ENCODE measurements at regions not wholly inside any gene's neighbourhood (a gene's known extent, or its start where the extent isn't known, plus 50 kb on each side); places are given as distances from the start of the nearest gene placed in this dataset.

DNA sequence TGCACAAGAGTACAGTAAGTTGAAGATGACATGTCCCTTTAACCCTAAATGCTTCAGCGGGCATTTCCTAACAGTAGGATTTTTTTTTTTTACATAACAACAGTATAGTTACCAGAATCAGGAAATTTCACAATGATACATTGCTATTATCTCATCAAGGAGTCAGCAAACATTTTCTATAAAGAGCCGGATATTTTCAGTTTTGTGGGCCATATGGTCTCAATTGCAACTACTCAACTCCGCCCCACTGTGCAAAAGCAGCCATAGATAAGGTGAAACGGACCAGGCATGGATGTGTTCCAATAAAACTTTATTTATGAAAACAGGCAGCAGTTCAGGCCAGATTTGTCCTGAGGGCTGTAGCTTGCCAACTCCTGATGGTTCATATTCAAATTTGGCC is 130.6 kb downstream of the SMAD6 start:
- peak; percentile 86 for DNase-seq (ENCODE audit: low read depth)

DNA sequence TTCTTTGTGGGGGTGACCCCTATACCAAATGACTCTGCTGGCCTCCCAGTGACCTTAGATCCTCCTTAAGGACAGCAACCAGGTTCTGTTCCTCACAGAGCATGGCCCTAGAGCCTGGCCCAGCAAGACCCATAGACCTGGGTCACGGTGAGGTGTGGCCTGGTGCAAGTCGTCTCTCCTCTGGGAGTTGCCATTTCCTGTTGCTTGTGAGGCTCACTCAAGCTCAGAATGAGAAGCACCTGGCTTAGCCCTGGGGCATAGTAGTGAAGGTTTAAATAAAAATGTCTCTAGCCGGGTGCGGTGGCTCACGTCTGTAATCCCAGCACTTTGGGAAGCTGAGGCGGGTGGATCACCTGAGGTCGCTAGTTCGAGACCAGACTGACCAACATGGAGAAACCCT is 131.3 kb downstream of the SMAD6 start:
- no peak for DNase-seq (ENCODE audit: low read depth)

- DNase-seq (ENCODE audit: low read depth): no peak
Measured at GRCh38 chr15:66833803-66834202, 131.8 kb downstream of the SMAD6 start.

DNA sequence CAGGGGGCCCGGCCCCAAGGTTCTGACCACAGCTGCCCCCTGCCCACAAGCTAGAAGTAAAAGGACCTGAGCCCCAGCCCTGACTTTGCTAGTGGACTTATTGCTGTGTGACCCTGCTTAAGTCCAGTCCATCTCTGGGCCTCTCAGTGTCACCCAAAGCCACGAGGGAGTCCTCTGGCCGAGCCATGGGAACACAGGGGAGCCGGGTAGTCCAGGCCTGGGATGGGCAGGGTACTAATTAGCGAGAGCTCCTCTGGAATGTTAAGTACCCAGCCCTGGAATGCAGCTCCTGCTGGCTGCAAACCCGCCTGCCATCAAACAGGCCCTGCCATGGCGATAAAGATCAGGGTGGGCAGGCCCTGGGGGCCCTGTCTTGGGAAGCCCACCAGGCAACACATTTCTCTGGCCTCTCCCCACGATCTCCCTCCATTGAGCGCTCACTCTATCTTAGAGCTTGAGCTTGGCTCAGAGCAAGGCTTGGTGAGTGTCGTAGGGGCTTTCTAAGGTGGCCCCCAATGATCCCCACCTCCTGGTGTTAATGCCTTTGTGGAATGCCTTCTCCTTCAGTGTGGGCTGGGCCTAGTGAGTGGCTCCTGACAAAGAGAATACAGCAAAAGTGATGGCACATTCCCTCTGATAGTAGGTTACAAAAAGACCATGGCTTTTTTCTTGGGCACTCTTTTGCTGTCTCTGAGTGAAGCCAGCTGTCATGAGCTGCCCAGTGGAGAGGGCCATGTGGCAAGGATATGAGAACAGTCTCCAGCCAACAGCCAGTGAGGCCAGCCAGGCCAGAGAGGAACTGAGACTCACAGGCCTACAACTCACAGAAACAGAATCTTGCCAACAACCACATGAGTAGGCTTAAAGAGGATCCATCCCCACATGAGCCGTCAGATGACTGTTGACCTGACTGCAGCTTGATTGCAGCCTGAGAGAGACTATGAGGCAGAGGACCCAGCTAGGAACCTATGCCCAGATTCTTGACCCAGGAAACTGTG is 133.1 kb downstream of the SMAD6 start:
- peak; percentile 78 for DNase-seq (ENCODE audit: low read depth)

- no peak for DNase-seq (ENCODE audit: low read depth)
Measured at GRCh38 chr15:66836231-66837030, 134.4 kb downstream of the SMAD6 start.

DNA sequence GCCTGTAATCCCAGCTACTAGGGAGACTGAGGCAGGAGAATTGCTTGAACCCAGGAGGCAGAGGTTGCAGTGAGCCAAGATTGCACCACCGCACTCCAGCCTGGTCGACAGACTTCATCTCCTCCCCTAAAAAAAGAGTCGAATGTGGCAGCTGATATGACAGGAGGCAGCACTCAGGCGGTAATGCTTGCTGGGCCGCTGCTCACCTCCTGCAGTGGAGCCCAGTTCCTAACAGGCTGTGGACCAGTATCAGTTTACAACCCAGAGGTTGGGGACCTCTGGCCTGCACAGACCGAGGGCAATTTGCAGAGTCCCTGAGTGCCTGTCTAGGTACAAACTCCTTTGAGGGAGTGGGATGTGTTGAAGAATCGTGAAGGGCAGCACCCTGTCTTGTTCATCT is 136.2 kb downstream of the SMAD6 start:
- DNase-seq (ENCODE audit: low read depth): no peak

DNA sequence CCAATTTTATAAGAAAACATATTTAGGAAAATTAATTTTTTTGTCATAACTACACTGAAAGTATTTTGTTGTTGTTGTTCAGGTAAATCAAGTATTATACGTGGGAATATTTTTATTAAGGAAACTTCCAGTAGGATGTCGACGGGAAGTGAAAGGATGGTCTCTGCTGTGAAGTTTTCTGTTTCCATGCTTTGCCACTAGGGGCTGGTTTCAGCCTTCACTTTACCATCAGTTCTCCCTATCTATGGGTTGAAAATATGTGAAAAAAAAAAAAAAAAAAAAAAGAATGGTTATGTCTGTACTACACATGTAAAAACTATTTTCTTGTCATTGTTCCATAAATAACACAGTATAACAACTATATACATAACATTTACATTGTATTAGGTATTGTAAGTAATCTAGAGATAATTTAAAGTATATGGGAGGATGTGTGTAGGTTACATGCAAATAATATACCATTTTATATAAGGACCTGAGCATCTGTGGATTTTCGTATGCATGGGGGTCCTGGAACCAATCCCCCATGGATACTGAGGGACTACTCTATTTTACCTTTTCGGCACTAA is 136.7 kb downstream of the SMAD6 start:
- DNase-seq (ENCODE audit: low read depth): no peak

- DNase-seq (ENCODE audit: low read depth): peak; percentile 34
Measured at GRCh38 chr15:66839506-66840112, 137.6 kb downstream of the SMAD6 start.

- DNase-seq (ENCODE audit: low read depth): peak; percentile 65
Measured at GRCh38 chr15:66840615-66841390, 138.8 kb downstream of the SMAD6 start.

DNA sequence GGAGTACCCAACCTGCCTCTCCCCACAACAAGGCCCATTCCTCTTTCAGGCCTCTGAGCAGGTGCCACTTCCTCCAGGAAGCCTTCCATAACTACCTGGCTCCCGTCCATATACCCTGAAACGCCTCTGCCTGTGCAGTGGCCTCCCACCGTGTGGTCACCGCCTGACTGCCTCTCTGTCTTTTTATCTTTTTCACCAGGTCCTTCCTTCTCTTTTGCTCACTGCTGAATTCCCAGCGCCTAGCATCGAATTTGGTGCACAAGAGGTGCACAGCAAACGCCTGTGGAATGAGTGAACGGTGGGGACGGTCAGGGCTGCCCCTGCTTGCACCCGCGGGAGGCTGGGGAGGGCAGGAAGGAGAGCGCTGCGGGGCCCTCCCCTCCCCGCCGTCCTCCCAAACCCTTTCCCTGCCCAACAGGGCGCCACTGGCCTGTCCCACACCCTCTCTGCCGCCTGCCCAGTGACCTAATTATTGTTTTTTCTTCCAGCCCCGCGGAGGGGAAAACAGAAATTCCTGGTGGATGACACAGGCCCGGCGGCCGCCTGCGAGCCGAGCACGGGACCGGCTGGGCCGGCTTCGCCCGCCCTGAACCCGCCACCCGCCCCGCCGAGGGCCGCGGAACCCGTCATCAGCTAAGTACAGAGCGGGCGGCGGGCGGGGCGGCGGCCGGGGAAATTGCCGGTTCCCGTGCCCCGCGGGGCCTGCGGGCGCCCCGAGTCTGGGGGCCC is 140.1 kb downstream of the SMAD6 start:
- peak; percentile 92 for DNase-seq (ENCODE audit: low read depth)

DNA sequence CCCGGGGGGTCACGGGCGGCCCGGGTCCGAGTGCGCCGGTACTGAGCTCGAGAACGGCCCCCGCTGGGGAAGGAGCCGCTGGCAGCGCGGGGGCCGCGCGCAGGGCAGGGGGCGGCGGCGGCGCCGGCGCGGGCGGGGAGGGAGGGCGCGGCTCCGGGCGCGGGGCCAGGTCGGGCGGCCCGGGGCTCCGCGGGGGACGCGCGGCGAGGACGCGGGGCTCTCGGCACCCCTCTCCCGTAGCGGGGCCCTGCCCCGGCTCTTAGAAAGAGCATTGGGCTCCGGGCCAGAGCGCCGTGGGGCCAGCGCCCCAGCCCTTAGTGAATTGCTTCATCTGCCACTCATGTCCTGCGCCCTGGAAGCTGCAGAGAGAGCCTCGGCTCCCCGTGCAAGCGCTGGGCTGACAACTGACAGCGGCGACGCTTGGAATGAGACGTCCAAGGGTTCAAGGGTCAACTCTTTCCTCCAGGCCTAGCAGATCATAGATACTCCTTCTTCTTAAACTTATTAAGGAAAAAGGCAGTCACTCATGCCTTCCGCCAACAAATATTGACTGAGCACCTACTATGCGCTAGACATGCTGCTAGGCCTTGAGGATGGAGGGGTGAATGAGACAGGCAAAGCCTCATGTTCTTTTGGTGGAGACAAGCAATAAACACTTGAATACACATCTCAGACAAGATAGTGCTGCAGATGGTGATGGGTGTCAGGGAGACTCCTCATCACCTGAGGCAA is 140.8 kb downstream of the SMAD6 start:
- peak; percentile 82 for DNase-seq (ENCODE audit: low read depth)

DNA sequence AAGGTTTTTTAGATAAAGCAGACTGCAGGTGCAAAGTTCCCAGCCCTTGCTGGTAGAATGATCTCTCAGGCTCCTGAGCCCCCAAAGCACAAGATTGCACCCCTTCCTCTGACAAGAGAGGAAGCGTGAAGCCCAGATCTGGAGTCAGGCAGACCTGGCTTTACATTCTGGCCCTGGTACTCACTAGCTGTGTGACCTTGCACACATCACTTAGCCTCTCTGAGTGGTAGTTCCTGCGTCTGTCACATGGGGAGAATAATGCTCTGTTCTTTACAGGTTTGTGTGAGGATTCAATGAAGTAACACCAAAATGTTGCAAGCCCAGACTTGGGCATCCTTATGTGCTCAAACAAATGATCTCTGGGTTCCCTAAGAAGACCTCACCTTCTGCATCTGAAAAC is 141.5 kb downstream of the SMAD6 start:
- no peak for DNase-seq (ENCODE audit: low read depth)

DNA sequence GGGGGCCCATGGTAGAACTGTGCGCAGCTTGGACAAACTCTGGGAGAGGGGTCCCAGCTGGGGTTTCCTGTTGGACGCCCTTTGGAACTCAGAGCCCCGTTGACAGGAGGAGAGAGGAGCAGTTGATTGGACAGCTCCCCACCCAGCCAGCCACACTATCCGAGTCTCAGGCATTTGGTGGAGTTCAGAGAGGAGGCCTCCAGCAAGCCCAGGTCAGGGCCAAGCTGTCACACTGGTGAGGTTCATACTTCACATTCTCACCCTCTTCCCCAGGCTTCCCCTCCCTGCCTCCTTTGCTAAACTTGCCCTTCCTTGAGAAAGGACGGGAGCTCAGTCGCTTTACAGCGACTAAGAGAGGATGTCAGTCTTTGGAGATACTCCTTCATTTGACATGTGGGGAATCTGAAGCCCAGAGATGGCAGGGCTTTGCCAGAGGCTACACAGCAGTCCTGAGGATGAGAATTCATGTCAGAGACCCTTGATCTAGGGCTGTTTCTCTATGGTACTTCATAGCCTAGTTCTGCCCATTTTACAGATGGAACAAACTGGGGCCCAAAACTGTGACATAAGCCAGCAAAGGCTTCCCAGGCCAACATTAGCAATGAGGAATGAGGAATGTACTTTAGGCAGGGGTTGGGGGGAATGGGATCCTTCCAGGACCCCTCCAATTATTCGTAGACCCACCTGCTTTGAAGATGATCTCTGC is 142.2 kb downstream of the SMAD6 start:
- DNase-seq (ENCODE audit: low read depth): no peak

DNA sequence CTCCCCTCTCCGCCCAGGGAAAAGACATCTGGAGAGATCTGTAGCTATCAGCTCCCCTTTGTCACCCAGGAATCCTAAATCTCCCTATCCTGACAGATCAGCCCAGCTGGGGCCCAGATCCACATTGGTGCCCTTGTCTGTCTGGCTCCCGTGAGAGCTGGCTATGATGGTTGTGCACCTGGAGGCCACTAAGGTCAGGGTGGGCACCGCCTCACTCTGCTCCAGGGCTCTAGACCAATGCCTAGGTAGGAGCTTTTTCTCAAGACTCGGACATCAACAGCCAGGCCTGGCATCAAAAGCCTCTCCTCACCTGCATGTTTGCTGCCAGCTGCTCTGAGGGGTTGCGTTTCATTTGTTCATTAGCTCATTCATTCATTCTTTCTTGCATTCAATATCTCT is 142.7 kb downstream of the SMAD6 start:
- no peak for DNase-seq (ENCODE audit: low read depth)

- DNase-seq (ENCODE audit: low read depth): no peak
Measured at GRCh38 chr15:66845266-66845785, 143.3 kb downstream of the SMAD6 start.

GRCh38 chr15:66846031-66846430 is 144.0 kb downstream of the SMAD6 start:
- DNase-seq (ENCODE audit: low read depth): no peak

GRCh38 chr15:66846811-66847210 is 144.8 kb downstream of the SMAD6 start:
- no peak for DNase-seq (ENCODE audit: low read depth)

DNA sequence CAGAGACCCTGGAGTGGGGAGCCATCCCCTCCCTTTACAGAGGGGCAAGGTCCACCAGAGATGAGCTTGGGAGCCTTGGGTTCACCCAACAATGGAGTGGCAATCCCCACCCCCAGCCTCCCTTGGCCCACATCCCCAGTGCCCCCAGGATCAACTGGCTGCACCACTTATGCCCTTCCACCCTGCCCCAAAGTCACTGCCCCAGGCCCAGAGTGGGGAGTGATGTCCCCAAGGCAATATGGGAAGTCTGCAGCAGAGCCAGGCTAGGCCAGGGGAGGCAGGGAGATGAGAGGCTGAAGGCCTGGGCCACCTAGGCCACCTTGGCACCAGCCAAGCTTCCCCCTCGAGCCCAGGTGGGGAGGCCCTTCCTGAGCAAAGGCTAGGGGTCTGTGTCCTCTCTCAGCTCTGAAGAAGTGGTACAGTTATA is 145.5 kb downstream of the SMAD6 start:
- DNase-seq (ENCODE audit: low read depth): no peak

GRCh38 chr15:66848116-66848515 is 146.1 kb downstream of the SMAD6 start:
- no peak for DNase-seq (ENCODE audit: low read depth)

Data from fibroblast of gingiva (primary cell).